ENCODE measurements at regions not wholly inside any gene's neighbourhood (a gene's known extent, or its start where the extent isn't known, plus 50 kb on each side); places are given as distances from the start of the nearest gene placed in this dataset.

DNA sequence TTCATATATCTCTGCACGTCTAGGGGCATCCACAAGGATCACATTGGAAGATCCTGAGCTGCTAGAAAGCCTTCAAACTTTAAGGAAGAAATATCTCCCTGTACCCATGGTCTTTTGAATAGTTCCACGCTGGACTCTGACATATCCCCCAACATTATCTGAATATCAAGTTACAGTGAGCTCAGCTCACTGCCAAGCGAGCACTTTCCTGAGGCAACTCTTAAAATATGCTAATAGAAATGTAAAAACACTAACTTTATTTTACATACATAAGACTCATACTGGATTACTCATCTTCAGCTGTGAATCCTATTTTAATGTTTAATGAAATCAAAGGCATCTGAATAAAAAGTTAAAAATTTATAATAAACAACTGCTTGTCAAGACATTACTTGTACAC lies 420.2 kb upstream of the CCDC54 start:
- TF ChIP-seq, protein P1, sequence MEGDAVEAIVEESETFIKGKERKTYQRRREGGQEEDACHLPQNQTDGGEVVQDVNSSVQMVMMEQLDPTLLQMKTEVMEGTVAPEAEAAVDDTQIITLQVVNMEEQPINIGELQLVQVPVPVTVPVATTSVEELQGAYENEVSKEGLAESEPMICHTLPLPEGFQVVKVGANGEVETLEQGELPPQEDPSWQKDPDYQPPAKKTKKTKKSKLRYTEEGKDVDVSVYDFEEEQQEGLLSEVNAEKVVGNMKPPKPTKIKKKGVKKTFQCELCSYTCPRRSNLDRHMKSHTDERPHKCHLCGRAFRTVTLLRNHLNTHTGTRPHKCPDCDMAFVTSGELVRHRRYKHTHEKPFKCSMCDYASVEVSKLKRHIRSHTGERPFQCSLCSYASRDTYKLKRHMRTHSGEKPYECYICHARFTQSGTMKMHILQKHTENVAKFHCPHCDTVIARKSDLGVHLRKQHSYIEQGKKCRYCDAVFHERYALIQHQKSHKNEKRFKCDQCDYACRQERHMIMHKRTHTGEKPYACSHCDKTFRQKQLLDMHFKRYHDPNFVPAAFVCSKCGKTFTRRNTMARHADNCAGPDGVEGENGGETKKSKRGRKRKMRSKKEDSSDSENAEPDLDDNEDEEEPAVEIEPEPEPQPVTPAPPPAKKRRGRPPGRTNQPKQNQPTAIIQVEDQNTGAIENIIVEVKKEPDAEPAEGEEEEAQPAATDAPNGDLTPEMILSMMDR (conservative IDR thresholded peaks at IDR 0.05; ENCODE audit: low read depth in 2 of 2): no peak
- TF ChIP-seq ZNF114 (CRISPR knock-in tag; IDR thresholded peaks at IDR 0.05): no peak
- no peak for TF ChIP-seq EZH2phosphoT487 (IDR thresholded peaks at IDR 0.05; ENCODE audit: unreplicated experiment)
- TF ChIP-seq NANOG (IDR thresholded peaks at IDR 0.05; ENCODE audit: borderline replicate concordance): no peak

All from GM23338 (cell line).